ENCODE measurements at regions not wholly inside any gene's neighbourhood (a gene's known extent, or its start where the extent isn't known, plus 50 kb on each side); places are given as distances from the start of the nearest gene placed in this dataset.

DNA sequence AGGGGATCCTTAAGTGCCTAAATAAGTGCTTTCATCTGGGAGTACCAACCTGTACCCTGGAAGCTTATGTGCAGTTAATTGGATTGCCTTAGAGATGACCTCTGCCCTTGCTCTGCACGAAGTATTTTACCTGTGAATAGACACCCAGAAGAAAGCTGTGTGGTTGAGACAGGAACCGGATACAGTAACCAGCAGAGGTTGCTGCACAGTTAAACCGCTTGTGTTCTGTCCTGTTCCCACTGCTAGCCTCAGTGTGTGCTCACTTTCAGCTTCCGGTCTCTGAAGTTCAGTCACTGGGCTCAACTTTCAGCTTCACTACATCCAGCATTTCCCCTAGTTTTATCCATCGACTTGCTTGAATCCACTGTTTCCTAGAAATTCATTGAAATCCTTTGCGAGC lies 185.3 kb downstream of the FAM170A start:
- ATAC-seq, result no peak
- H3K9me3 Mint-ChIP-seq, result no peaks in the 10 kb centered on the region
- H3K27ac Mint-ChIP-seq, result no peak overlapping the region
- no peak for DNase-seq
- H3K4me3 Mint-ChIP-seq, result no peak overlapping the region
- no peaks in the 10 kb centered on the region for H3K4me1 Mint-ChIP-seq
- H3K27me3 Mint-ChIP-seq, result no peaks in the 10 kb centered on the region
- H3K36me3 Mint-ChIP-seq (ENCODE audit: low read depth), result no peaks in the 10 kb centered on the region

DNA sequence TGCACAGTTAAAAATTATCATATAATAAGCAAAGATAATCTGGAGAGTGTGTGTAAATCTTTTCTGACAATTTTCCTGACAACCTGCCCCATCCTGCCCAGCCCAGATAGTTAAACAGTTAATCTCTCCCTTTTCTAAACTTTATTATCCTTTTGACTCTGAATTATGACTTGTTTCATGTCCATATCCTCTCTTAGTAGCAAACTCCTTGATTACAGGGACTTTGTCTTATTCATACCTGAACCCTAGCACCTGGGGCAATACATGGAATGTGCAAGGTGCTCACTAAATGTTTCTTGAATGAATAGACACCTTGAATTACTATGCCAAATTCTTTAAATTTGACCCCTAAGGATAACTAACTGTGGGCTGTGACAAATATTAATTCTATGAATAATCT lies 186.7 kb downstream of the FAM170A start:
- H3K36me3 Mint-ChIP-seq (ENCODE audit: low read depth), result no peaks in the 10 kb centered on the region
- H3K27ac Mint-ChIP-seq, result no peak overlapping the region
- H3K9me3 Mint-ChIP-seq, result no peaks in the 10 kb centered on the region
- no peaks in the 10 kb centered on the region for H3K27me3 Mint-ChIP-seq
- no peaks in the 10 kb centered on the region for H3K4me1 Mint-ChIP-seq
- no peak for DNase-seq
- no peak overlapping the region for H3K4me3 Mint-ChIP-seq
- no peak for ATAC-seq

DNA sequence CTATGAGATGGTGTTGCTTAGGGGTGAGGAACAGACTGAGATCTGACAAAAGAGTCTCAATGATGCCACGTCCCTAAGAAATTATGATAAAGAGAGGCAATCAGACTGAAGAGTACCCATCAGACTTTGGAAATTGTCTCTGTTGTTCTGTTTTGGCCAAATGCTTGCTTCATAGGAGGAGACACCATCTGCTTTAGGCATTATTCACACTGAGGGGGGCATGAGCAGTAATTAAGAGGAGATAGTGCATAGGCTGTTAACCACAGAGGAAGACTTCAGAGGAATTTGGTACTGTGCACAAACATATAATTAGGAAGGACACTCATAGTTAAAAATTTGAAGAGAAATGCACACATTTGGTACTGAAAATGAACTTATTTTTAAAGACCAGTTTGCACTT lies 190.7 kb downstream of the FAM170A start:
- DNase-seq (no peak), ATAC-seq (no peak)
- Mint-ChIP-seq H3K9me3 (no peaks in the 10 kb centered on the region), H3K4me1 (no peaks in the 10 kb centered on the region), H3K27ac (no peak overlapping the region), H3K27me3 (no peaks in the 10 kb centered on the region), H3K36me3 (ENCODE audit: low read depth) (no peaks in the 10 kb centered on the region), H3K4me3 (no peak overlapping the region)

DNA sequence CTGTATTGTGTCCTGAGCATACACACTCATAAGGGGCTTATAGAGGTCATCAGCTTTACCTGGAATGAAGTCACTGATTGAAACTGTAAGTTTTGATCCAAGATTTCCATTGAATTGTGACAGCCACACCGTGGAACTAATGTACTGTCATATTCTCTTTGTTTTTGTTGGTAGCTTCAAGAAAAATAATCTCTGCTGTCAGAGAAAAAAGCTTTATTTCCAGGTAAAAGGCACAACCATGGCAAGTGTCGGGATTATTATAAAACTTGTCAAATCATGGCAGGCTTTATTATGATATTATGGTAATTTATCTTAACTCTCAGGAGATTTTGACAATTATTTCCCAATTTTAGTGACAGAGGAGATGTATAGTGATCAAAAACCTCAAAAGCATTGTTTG lies 191.2 kb downstream of the FAM170A start:
- DNase-seq (no peak), ATAC-seq (no peak)
- no peaks in the 10 kb centered on the region for H3K36me3 Mint-ChIP-seq (ENCODE audit: low read depth)

DNA sequence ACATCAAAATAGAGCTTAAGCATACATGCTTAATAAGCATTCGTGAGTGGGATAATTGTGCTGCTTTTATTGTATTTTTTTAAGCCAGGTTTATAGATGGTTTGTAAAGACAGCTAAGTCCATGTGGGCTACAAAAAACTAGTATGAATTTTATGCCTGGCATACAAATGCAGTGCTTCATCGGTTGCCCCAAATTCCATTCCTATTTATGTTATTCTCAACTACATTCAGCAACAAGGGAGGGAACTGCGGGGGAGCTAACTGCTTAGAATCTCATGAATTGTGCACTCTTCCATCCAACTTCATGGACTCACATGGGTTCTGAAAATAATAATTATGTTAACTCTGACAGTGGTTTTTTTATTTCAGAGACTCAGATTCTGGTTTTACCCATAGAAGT lies 199.2 kb downstream of the FAM170A start:
- no peaks in the 10 kb centered on the region for H3K27me3 Mint-ChIP-seq
- H3K36me3 Mint-ChIP-seq (ENCODE audit: low read depth), result no peaks in the 10 kb centered on the region
- H3K4me1 Mint-ChIP-seq, result no peaks in the 10 kb centered on the region
- no peak overlapping the region for H3K27ac Mint-ChIP-seq
- no peaks in the 10 kb centered on the region for H3K9me3 Mint-ChIP-seq
- H3K4me3 Mint-ChIP-seq, result no peak overlapping the region
- ATAC-seq (no peak), DNase-seq (no peak)

More for the DNA sequence above, 191.2 kb downstream of the FAM170A start:
- H3K4me3 Mint-ChIP-seq, result no peak overlapping the region
- H3K9me3 Mint-ChIP-seq, result no peaks in the 10 kb centered on the region
- H3K27me3 Mint-ChIP-seq, result no peaks in the 10 kb centered on the region
- no peaks in the 10 kb centered on the region for H3K4me1 Mint-ChIP-seq
- no peak overlapping the region for H3K27ac Mint-ChIP-seq

DNA sequence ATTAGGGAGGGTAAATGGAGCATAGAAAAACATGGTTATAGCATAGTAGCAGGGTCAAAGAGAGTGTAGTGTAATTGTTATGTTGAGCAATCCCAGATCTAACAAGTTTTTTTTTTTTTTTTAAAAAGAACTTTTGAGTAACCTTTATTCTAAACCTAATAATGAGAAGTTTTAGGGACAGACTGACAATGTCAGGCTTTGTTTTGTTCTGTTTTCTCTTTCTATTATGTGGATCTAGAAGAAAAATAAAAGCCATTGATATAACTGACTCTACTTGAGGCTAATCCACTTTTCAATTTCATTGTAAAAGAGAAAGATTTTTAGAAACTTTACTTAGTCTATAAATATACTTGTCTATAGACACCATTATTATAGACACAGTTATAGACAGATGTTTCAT lies 200.0 kb downstream of the FAM170A start:
- no peaks in the 10 kb centered on the region for H3K27me3 Mint-ChIP-seq
- H3K4me3 Mint-ChIP-seq, result no peak overlapping the region
- no peak overlapping the region for H3K27ac Mint-ChIP-seq
- ATAC-seq (no peak), DNase-seq (no peak)
- H3K9me3 Mint-ChIP-seq, result no peaks in the 10 kb centered on the region
- H3K4me1 Mint-ChIP-seq, result no peaks in the 10 kb centered on the region
- H3K36me3 Mint-ChIP-seq (ENCODE audit: low read depth), result no peaks in the 10 kb centered on the region

DNA sequence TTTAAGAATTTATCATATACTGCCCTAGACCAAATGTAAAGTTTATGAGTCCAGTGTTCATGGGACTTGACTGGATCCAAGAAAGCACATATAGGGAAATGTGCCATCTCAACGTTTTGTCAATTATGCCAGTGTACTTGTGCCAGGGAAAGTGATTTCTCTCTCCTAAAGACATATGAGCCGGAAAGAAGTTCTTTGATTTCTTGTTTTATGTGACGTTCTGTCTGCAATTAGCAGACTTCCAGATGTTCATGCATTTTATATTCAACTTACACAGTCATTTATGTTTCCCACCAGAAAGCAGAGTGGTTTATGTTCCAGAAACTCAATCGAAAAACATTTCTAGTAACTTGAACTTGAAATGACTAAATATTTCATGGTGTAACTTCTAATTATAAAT lies 203.8 kb downstream of the FAM170A start:
- H3K4me3 Mint-ChIP-seq, result no peak overlapping the region
- no peak overlapping the region for H3K27ac Mint-ChIP-seq
- H3K9me3 Mint-ChIP-seq, result peaks cover 11% of the 10 kb centered on the region
- ATAC-seq (no peak), DNase-seq (no peak)
- no peaks in the 10 kb centered on the region for H3K4me1 Mint-ChIP-seq
- H3K27me3 Mint-ChIP-seq, result no peaks in the 10 kb centered on the region
- H3K36me3 Mint-ChIP-seq (ENCODE audit: low read depth), result no peaks in the 10 kb centered on the region

DNA sequence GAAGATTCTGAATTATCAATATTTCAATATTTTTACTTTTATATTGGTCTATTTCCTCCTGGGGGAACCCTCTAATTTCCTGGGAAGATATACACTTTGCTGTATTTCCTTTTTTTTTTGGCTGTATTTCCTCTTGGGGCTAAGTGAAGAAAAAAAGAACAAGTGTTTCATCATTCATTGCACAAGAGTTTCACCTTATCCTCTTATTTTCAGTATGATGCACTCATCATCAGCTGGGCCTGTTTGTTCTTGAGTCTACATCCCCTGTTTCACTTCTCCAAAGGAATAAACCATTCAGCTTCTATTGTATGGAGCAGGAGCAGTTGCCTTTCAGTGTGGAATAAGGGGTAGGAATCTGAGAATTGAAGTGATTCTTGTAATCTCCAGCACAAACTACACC lies 210.8 kb downstream of the FAM170A start:
- no peak overlapping the region for H3K27ac Mint-ChIP-seq
- no peak for DNase-seq
- H3K36me3 Mint-ChIP-seq (ENCODE audit: low read depth), result no peaks in the 10 kb centered on the region
- peaks cover 32% of the 10 kb centered on the region for H3K9me3 Mint-ChIP-seq
- no peak overlapping the region for H3K4me3 Mint-ChIP-seq
- H3K4me1 Mint-ChIP-seq, result no peaks in the 10 kb centered on the region
- ATAC-seq, result no peak
- H3K27me3 Mint-ChIP-seq, result no peaks in the 10 kb centered on the region

DNA sequence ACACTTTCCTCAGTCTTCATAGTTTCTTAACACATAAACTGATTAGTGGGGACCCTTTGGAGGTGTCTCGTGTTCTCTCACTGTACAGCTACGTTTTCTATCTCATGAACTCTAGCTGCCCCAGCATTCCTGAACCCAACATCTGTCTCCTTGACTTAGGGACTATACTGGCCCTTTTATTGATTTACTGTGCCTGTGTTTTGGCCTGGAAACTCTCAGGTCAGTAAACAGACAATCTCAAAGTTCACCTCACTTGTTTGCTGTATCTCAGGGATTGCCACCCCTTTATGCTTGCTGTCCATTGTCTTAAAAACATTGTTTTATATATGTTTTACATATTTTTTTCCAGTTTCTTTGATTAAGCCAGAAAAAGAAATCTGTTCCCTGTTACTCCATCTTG lies 222.8 kb downstream of the FAM170A start:
- H3K4me3 Mint-ChIP-seq, result no peak overlapping the region
- H3K27me3 Mint-ChIP-seq, result no peaks in the 10 kb centered on the region
- no peaks in the 10 kb centered on the region for H3K36me3 Mint-ChIP-seq (ENCODE audit: low read depth)
- H3K9me3 Mint-ChIP-seq, result no peaks in the 10 kb centered on the region
- no peaks in the 10 kb centered on the region for H3K4me1 Mint-ChIP-seq
- no peak overlapping the region for H3K27ac Mint-ChIP-seq
- no peak for DNase-seq
- no peak for ATAC-seq

DNA sequence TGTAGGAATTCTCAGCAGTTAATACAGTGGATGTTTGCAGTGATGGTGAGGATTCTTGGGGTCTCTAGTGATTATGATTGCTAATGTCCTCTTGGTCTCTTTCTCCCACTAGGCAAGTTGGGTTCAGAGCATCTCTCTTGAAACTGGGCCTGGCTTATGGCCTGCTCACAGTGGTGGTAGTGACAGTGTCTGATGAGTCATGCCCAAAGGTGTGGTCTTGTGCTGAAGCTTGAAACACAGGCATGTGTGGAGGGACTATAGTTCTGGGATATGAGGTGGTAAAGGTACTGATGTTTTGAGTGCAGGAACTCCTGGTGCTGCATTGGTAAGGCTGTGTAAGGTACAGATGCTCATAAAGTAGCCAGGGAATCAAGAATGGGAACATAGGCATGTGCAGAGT lies 231.1 kb downstream of the FAM170A start:
- Mint-ChIP-seq H3K27ac (no peak overlapping the region), H3K4me3 (no peak overlapping the region), H3K27me3 (no peaks in the 10 kb centered on the region), H3K9me3 (peaks cover 4% of the 10 kb centered on the region), H3K4me1 (no peaks in the 10 kb centered on the region), H3K36me3 (ENCODE audit: low read depth) (no peaks in the 10 kb centered on the region)
- ATAC-seq (no peak), DNase-seq (no peak)

DNA sequence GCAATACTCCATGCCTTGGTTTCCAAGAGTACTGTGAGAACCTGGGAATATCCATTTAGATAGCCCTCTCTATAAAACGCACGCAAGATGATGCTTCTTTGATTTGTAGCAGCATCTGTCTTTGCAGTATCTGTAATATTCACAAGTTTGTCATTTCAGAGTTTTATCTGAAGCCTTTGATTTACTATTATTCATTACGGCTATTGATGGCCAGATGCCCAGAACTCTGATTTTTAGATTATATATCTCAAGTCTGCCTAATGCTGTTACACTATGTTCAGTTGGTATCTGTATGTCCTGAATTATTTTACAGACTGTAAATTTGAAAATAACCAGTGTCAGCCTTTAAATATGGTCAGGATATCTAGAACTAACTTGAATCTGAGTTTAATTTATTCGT lies 233.3 kb downstream of the FAM170A start:
- Mint-ChIP-seq H3K4me1 (no peaks in the 10 kb centered on the region), H3K27me3 (no peaks in the 10 kb centered on the region), H3K4me3 (no peak overlapping the region), H3K9me3 (peaks cover 4% of the 10 kb centered on the region), H3K27ac (no peak overlapping the region), H3K36me3 (ENCODE audit: low read depth) (no peaks in the 10 kb centered on the region)
- DNase-seq (no peak), ATAC-seq (no peak)

DNA sequence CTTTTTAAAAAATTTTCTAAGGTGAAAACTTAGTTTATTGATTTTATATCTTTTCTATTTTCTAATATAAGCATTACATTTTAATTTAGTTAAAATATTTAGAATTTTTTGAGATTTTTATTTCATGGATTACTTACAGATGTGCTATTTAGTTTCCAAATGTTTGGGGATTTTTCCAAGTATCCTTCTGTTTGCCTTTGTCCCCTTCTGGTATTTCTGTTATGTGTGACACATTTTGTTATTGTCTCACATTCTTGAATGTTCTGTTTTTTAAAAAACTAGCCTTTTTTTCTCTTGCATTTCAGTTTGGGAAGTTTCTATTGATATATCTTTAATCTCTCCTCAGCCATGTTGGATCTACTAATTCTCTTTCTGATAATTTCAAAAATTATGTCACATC lies 234.9 kb downstream of the FAM170A start:
- H3K4me1 Mint-ChIP-seq, result no peaks in the 10 kb centered on the region
- no peaks in the 10 kb centered on the region for H3K36me3 Mint-ChIP-seq (ENCODE audit: low read depth)
- no peak overlapping the region for H3K27ac Mint-ChIP-seq
- H3K27me3 Mint-ChIP-seq, result no peaks in the 10 kb centered on the region
- DNase-seq (no peak), ATAC-seq (no peak)
- H3K4me3 Mint-ChIP-seq, result no peak overlapping the region
- peaks cover 4% of the 10 kb centered on the region for H3K9me3 Mint-ChIP-seq

DNA sequence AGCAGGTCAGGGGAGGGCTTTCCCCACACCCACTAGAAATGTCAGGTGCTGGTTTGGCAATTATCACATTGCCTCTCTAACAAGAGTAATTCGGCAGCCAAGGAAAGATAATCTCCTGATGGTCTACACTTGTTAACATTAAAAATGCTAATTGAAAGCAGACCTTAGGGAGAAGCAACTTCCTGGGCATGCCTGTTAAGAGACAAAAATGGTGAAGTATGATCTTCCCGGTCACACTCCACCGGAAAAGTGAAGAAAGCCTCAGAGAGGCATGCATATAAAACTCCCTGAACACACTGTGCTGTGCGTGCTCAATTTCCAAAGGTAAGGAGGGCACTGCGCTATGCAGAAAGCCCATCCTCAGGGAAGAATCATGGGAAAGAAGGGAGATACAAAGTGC lies 244.3 kb downstream of the FAM170A start:
- no peaks in the 10 kb centered on the region for H3K36me3 Mint-ChIP-seq (ENCODE audit: low read depth)
- no peak for DNase-seq
- H3K27me3 Mint-ChIP-seq, result no peaks in the 10 kb centered on the region
- H3K4me3 Mint-ChIP-seq, result no peak overlapping the region
- H3K9me3 Mint-ChIP-seq, result no peaks in the 10 kb centered on the region
- no peak for ATAC-seq
- H3K4me1 Mint-ChIP-seq, result no peaks in the 10 kb centered on the region
- no peak overlapping the region for H3K27ac Mint-ChIP-seq

DNA sequence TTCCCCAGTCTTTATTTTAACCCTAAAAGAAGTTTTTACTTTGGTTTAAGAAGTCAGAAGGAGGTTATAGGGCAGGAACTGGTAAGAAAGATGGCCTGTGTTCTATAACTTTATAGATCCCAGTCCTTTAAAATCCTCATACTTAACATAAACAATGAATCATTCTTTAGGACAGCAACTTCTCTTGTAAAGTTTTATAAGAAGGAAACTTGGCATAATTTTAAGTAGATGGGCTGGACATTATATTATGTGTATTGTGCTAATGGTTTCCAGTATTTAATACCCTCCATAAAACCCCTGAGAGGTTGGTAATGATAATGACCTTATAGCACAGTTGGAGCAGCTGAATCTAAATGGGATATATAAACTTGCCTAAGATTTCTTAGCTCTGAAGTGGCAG lies 247.2 kb downstream of the FAM170A start:
- ATAC-seq, result no peak
- no peak for DNase-seq
- Mint-ChIP-seq H3K27ac (no peak overlapping the region), H3K4me3 (no peak overlapping the region), H3K4me1 (no peaks in the 10 kb centered on the region), H3K36me3 (ENCODE audit: low read depth) (no peaks in the 10 kb centered on the region), H3K9me3 (no peaks in the 10 kb centered on the region), H3K27me3 (no peaks in the 10 kb centered on the region)

DNA sequence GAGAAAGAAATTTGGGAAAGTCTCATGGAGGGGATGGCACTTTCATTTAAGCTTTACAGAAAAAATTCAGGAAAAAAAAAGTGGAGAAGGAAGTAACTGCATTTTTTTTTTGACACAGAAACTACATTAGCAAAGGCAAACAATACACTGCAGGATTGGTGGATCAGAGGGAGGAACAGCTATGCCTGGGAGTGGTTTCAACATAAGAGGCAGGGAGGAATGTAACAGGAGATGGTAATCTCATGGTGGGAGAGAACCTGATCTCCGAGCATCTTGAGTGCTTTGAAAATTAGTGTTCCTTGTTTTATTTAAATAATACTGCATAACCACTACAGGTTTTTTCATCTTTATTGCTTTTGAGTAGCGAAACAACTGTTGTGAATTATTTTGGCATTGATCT lies 249.4 kb downstream of the FAM170A start:
- DNase-seq (no peak), ATAC-seq (no peak)
- Mint-ChIP-seq H3K4me1 (no peaks in the 10 kb centered on the region), H3K27me3 (no peaks in the 10 kb centered on the region), H3K9me3 (no peaks in the 10 kb centered on the region), H3K27ac (no peak overlapping the region), H3K4me3 (no peak overlapping the region), H3K36me3 (ENCODE audit: low read depth) (no peaks in the 10 kb centered on the region)

DNA sequence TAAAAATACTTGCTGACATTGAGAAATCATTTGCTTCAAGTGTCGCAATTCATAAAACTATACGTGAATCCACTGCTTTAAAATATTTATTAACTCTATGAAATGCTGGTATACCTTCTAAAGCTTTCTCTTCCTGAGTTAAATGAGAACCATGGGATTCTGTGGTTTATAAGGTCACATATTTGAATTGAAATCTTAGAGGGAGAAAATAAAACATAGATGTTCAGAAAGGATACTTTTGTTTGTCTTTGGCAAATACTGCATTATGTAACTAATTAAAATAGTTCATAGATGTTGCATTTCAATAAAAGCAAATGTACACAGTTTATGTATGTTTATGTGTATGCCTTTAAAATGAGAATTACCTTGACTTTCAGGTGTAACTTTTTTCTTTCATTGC lies 250.1 kb downstream of the FAM170A start:
- H3K27me3 Mint-ChIP-seq, result no peaks in the 10 kb centered on the region
- no peaks in the 10 kb centered on the region for H3K36me3 Mint-ChIP-seq (ENCODE audit: low read depth)
- H3K4me3 Mint-ChIP-seq, result no peak overlapping the region
- ATAC-seq, result no peak
- DNase-seq, result no peak
- H3K4me1 Mint-ChIP-seq, result no peaks in the 10 kb centered on the region
- H3K9me3 Mint-ChIP-seq, result no peaks in the 10 kb centered on the region
- no peak overlapping the region for H3K27ac Mint-ChIP-seq
